Central memory CD8-positive, alpha-beta T cell (primary cell): ENCODE measurements at regions not wholly inside any gene's neighbourhood (a gene's known extent, or its start where the extent isn't known, plus 50 kb on each side); places are given as distances from the start of the nearest gene placed in this dataset.

ENCODE experiments used
- ATAC-seq: fragments of 150-1000 bp; cut with Tn5 transposase; replicated peaks from 2 replicates; pipeline ENCODE4 v1.10.0; 2022; ENCODE audit warnings: mild to moderate bottlenecking, moderate FRiP score, moderate number of reproducible peaks; ENCODE audit not compliant: poor library complexity, severe bottlenecking; ENCODE audit errors: extremely low read depth
- DNase-seq, 2 donors: peaks; one replicate each; pipeline ENCODE4 v3.0.0; 2021; ENCODE audit warnings: low spot score in 2 of 2
- H3K27ac Mint-ChIP-seq: one replicate; pipeline ENCODE4 v1.8.0; 2022; ENCODE audit warnings: low read depth, mild to moderate bottlenecking, moderate library complexity, mixed read lengths
- H3K27me3 Mint-ChIP-seq: one replicate; pipeline ENCODE4 v1.8.0; 2022; ENCODE audit warnings: mixed read lengths
- H3K36me3 Mint-ChIP-seq: one replicate; pipeline ENCODE4 v1.8.0; 2022; ENCODE audit warnings: mild to moderate bottlenecking, moderate library complexity, mixed read lengths; ENCODE audit not compliant: insufficient read depth
- H3K4me1 Mint-ChIP-seq: one replicate; pipeline ENCODE4 v1.8.0; 2022; ENCODE audit warnings: mixed read lengths
- H3K4me3 Mint-ChIP-seq: one replicate; pipeline ENCODE4 v1.8.0; 2022; ENCODE audit warnings: mild to moderate bottlenecking, moderate library complexity, mixed read lengths
- H3K9me3 Mint-ChIP-seq: one replicate; pipeline ENCODE4 v1.8.0; 2022; ENCODE audit warnings: mixed read lengths

DNA sequence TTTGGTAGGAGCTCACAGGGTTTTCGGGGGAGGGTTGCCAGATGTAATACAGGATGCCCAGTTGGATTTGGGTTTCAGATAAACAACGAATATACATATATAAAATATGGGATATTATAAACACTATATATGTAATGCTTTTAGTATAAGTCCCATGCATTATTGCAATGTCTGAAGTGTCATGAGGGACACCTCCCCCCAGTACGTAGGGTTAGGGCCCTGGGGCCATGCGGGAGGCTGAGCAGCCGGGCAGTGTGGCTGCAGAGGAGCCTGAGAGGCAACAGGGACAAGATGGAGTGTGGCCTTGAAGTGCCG lies 148.9 kb downstream of the SMAD6 start:
- H3K27ac Mint-ChIP-seq = no peak overlapping the region
- ATAC-seq (no peak), DNase-seq (no peak)
- peak overlapping the region; percentile 52 for H3K4me3 Mint-ChIP-seq
- peaks cover 44% of the 10 kb centered on the region for H3K27me3 Mint-ChIP-seq
- no peaks in the 10 kb centered on the region for H3K9me3 Mint-ChIP-seq
- H3K4me1 Mint-ChIP-seq = peaks cover 14% of the 10 kb centered on the region
- no peaks in the 10 kb centered on the region for H3K36me3 Mint-ChIP-seq

DNA sequence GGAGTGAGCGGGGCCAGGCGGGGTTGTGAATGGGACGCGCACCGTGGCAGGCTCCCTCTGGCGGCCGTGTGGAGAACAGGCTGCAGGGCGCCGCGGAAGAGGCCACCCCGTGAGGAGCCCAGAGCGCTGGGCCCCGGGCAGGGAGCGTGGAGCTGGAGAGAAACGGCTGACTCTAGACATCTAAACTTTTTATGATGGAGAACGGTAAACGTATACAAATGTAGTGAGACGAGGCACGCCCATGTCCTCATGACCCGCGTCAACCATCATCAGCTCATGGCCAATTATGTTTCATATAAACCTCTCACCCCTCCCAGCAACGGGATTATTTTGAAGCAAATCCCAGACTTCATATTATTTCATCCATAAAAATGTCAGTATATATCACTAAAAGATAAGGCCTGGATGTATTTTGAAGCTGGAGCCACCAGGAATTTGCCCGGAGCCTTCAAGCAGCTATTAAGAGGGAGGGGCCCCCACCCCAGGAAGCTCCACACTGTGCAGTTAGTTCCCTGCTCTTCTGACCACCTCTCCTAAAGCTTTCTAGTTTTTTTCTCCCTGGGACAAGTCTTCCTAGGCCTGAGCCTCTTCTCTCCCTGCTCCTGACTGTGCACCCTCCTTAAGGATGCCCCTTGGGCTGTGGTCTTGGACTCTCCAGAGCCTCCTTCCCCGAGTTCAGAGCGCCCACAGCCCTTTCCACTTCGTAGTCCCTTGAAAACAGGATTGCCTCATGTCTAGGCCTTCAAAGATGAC lies 149.5 kb downstream of the SMAD6 start:
- no peak overlapping the region for H3K27ac Mint-ChIP-seq
- DNase-seq = peak; percentile 48 to 62
- peaks cover 41% of the 10 kb centered on the region for H3K27me3 Mint-ChIP-seq
- peak; percentile 79 for ATAC-seq
- no peaks in the 10 kb centered on the region for H3K36me3 Mint-ChIP-seq
- no peaks in the 10 kb centered on the region for H3K9me3 Mint-ChIP-seq
- peak overlapping the region; percentile 52 for H3K4me3 Mint-ChIP-seq
- H3K4me1 Mint-ChIP-seq = peaks cover 14% of the 10 kb centered on the region

DNA sequence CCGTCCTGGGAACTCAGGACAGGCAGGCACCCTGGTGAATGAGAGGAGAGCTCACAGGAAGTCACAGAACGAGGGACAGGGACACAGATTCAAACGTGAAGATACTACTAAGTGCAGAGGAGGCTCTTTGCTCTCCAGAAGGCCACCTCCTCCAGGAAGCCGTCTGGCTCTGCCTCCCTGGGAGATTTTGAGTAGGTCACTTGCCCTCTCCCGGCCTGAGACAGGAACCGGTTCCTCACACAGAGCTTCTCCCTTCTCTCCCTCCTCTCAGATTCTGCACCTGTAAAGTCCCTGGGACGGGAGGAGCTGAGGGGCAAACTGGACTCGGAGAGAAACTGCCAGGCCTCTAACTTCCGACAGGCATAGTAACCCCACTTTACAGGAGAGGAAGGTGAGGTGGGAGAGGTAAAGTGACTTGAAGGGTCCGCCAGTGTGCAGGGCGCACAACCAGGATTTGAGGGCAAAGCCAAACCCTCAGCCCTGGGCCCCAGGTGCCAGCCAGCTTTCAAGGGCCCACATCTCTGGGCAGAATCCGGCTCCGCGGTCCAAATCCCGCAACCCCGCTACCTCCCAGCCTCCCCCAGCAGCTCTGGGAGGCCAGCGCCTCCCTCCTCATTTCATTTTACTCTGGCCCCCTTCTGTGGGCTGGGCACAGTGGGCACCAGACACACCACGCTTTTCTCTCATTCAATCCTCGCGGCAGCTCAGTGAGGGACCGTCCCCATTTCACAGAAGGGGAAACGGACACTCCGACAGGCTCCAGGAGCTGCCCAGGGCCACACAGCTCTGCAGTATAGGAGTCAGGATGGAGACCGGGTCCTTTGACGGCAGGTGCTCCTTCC lies 150.2 kb downstream of the SMAD6 start:
- Mint-ChIP-seq H3K4me3 (no peak overlapping the region), H3K36me3 (no peaks in the 10 kb centered on the region), H3K27me3 (peaks cover 46% of the 10 kb centered on the region), H3K27ac (no peak overlapping the region), H3K4me1 (peaks cover 14% of the 10 kb centered on the region), H3K9me3 (no peaks in the 10 kb centered on the region)
- ATAC-seq = no peak
- DNase-seq = no peak

DNA sequence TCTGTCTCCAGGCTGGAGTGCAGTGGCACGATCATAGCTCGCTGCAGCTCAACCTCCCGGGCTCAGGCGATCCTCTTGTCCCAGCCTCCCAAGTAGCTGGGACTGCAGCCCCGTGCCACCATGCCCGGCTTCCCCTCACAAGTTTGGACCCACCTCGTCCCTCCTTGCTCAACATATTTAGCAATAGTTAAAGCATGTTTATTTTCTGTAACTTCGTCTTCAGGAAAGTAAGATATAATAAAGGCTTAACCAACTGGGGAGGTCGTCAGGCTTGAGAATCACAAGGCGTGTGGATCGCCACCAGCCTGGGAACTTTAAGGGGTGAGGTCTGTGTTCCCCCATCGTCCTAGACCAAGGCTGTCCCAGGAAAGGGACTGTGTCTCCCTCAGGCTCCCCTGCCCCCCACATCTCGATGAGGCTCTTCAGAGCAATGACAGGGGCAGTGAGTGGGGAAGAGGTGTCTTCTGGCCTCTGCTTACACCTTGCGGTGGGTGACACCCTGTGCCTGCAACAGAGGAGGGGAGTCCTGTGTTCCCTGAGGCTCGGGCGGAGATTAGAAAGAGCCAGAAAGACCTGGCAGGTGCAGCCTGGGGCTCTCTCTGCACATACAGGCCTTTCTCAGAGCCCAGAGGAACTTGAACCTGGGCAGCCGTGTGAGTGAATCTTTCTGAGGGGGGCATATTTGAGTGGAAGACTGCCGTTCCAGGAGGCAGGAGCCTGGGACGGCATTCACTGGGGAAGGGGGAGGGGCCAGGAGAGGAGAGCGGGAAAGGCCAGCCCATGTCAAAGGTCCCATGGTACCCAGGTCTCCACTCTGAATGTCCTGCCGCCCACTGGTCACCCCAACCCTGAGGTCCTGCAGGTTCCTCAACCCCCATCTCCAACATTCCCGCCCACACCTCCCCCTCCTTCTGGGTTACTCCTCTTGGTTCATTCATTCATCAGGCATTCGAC lies 152.3 kb downstream of the SMAD6 start:
- DNase-seq (no peak), ATAC-seq (no peak)
- Mint-ChIP-seq H3K27me3 (peaks cover 53% of the 10 kb centered on the region), H3K27ac (no peak overlapping the region), H3K36me3 (no peaks in the 10 kb centered on the region), H3K4me3 (no peak overlapping the region), H3K4me1 (peaks cover 14% of the 10 kb centered on the region), H3K9me3 (no peaks in the 10 kb centered on the region)

DNA sequence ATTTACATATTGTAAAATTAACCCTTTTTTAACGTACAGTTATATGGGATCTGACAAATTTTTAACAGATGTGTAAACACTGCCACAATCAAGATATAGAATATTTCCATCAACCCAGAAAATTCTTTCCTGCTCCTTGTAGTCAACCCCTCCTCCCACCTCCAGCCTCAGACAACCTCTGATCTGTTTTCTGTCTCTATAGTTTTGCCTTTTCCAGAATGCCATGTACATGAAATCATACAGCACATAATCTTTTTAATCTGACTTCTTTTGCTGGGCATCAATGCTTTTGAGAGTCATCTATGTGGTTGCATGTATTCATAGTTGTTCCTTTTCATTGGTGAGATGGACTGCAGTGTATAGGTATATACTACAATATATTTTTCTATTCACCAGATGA lies 153.0 kb downstream of the SMAD6 start:
- ATAC-seq = no peak

DNA sequence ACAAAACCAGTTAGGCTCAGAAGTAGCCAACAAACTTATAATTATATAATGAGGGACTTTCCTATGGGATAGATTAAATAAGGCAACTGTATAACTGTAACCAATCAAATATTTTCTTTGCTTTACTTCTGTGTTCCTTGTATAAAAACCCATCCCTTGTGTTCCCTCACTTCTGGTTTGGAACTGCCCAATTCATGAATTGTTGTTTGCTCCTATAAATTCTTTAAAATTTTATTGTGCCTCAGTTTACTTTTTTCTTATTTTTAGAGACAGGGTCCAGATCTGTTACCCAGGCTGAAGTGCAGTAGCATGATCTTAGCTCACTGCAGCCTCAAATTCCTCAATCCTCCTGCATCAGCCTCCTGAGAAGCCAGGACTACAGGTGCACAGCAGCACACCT lies 155.7 kb downstream of the SMAD6 start:
- DNase-seq = no peak
- no peak overlapping the region for H3K4me3 Mint-ChIP-seq
- H3K4me1 Mint-ChIP-seq = peaks cover 2% of the 10 kb centered on the region
- no peaks in the 10 kb centered on the region for H3K36me3 Mint-ChIP-seq
- no peak for ATAC-seq
- H3K9me3 Mint-ChIP-seq = no peaks in the 10 kb centered on the region
- no peak overlapping the region for H3K27ac Mint-ChIP-seq
- peaks cover 73% of the 10 kb centered on the region for H3K27me3 Mint-ChIP-seq

More for the DNA sequence above, 153.0 kb downstream of the SMAD6 start:
- H3K4me1 Mint-ChIP-seq = peaks cover 14% of the 10 kb centered on the region
- no peaks in the 10 kb centered on the region for H3K9me3 Mint-ChIP-seq
- H3K27ac Mint-ChIP-seq = no peak overlapping the region
- H3K4me3 Mint-ChIP-seq = no peak overlapping the region
- H3K36me3 Mint-ChIP-seq = no peaks in the 10 kb centered on the region
- no peak for DNase-seq
- H3K27me3 Mint-ChIP-seq = peaks cover 60% of the 10 kb centered on the region

DNA sequence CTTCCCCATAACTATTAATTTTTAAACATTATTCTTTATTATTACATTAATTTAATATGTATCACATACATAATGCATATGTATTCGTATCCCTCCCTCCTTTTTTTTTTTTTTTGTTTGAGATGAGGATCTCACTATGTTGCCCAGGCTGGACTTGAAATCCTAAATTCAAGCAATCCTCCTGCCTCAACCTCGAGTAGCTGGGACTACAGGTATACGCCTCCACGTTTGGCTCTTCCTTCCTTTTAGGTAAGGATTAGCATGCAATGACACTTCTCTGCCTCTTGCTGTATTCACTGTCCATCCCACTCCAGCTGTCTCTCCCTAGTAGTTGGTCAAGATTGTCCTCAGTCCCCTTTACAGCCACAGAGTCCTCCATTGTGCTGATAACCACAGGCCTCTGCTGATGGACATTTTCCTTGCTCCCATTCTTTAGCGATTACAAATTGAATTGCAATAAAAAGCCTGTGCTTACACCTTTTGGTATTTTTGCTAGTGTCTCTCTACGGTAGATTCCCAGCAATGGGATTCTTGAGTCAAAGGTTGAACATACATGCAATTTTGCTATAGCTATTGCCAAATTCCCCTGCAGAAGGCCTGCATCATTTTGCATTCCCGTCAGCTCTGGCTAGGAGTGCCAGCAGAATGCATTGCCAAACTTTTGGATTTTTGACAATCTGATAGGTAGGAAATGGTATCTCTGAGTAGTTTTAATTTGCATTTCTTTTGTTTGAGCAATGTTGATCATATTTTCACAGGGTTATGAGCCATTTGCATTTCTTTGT lies 156.6 kb downstream of the SMAD6 start:
- no peak overlapping the region for H3K27ac Mint-ChIP-seq
- ATAC-seq = no peak

DNA sequence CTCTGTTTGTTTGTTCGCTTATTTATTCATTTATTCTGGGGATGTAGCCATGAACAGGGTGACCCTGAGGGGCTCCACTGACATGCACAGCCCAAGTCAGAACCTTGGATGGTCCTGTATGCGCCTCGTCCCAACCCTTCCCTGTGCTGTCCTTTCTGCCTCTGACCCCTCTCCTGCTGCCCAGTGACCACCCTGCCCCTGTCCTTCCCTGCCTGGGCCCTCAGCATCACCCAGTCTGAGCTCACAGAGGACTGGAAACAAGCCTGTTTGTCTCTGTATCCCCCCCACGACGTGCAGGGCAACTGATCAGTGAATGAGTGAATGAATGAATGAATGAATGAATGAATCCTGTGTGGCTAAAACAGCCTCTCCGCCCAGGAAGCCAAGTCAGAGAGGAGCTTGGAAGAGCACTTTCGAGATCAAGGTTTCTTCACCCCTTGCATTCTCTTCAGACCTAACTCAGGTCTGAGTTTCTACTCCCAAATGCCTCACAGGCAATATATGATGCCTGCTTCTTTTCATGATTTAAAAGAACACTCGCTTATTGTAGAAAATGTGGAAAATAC lies 157.7 kb downstream of the SMAD6 start:
- Mint-ChIP-seq H3K4me1 (peaks cover 5% of the 10 kb centered on the region), H3K36me3 (no peaks in the 10 kb centered on the region), H3K27me3 (peaks cover 78% of the 10 kb centered on the region), H3K4me3 (no peak overlapping the region), H3K9me3 (no peaks in the 10 kb centered on the region), H3K27ac (no peak overlapping the region)
- no peak for ATAC-seq
- DNase-seq = no peak

More for the DNA sequence above, 156.6 kb downstream of the SMAD6 start:
- no peak overlapping the region for H3K4me3 Mint-ChIP-seq
- H3K9me3 Mint-ChIP-seq = no peaks in the 10 kb centered on the region
- H3K36me3 Mint-ChIP-seq = no peaks in the 10 kb centered on the region
- H3K27me3 Mint-ChIP-seq = peaks cover 75% of the 10 kb centered on the region
- H3K4me1 Mint-ChIP-seq = peaks cover 5% of the 10 kb centered on the region
- DNase-seq = no peak

DNA sequence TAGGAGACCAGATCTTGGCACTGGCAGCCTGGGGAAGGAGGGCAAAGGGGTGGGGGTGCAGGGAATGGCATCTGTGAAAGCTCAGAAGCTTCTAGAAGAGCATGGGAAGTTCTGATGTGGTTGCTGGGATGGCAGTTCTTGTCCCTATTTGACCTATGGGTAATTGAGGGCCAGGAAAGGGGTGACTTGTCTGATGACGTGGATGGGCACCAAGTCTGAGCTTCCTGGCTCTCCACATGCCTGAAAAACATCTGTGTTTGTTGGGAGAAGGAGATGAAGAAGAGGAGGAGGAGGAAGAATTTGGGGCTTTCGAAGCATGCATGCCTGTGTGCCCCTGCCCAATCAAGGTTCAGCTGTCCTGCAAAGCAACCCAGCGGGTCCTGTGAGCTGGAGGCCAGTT lies 158.8 kb downstream of the SMAD6 start:
- Mint-ChIP-seq H3K4me3 (no peak overlapping the region), H3K4me1 (peaks cover 5% of the 10 kb centered on the region), H3K27me3 (peaks cover 74% of the 10 kb centered on the region), H3K27ac (no peak overlapping the region), H3K9me3 (no peaks in the 10 kb centered on the region), H3K36me3 (no peaks in the 10 kb centered on the region)
- DNase-seq (no peak), ATAC-seq (no peak)

DNA sequence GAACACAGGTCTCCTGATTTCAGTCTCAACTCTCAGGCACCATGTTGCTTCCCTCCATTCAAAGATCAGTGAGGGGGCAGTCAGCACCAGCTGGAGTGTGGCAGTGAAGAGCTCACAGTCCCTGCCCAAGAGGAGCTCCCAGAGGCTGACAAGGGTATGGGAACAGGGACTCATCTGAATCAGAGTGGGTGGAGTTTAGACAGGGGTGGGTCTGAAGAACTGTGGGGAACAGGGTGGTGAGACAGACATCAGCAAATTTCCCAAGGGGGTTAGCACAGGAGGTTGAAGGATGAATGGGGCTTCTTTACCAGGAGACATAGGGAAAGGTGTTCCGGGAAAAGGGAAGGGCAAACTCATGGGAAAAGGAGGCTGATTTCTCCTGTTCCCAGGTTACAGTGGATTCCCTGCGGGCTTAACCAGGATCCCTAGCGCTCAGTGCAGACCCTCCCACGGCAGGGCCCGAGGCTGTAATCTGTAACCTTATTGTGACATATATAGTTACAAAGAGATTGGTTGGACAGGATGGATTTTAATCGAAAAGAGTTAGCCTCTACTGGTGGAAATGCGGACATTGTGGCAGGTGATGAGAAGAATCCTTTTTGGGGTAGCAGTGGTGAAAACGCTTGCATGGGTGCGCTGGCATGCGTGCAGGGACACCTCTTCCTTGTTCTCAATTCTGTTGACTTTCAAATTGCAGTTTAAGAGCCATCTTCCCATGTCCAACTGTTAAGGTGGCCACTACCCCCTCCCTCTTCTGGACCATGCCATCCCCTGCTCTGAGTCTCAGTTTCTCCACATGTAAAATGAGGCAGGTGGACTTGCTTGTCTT lies 160.3 kb downstream of the SMAD6 start:
- no peaks in the 10 kb centered on the region for H3K9me3 Mint-ChIP-seq
- peaks cover 80% of the 10 kb centered on the region for H3K27me3 Mint-ChIP-seq
- no peak overlapping the region for H3K4me3 Mint-ChIP-seq
- DNase-seq (no peak), ATAC-seq (no peak)
- H3K36me3 Mint-ChIP-seq = no peaks in the 10 kb centered on the region
- peaks cover 5% of the 10 kb centered on the region for H3K4me1 Mint-ChIP-seq
- no peak overlapping the region for H3K27ac Mint-ChIP-seq

DNA sequence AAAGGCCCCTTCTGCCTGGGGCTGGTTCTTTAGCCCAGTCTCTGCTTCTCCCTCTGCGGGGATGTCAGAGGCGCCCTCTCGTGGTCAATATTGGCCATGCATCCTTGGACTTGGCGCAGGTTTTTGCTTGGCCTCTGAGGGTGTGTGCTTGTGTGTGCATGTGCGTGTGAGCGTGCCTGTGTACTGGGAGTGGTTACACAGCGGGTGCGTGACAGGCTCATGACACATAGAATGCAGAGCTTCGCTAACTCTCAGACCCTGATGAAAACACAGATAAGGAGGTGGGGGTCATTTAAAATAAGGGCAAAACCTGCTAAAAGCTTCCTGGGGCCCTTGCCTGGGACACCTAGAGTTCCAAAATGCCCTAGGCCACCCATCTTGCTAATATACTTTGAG lies 160.9 kb downstream of the SMAD6 start:
- peak; percentile 57 to 60 for DNase-seq
- Mint-ChIP-seq H3K9me3 (no peaks in the 10 kb centered on the region), H3K36me3 (no peaks in the 10 kb centered on the region), H3K4me1 (peaks cover 5% of the 10 kb centered on the region), H3K4me3 (no peak overlapping the region), H3K27ac (no peak overlapping the region), H3K27me3 (peaks cover 81% of the 10 kb centered on the region)
- peak; percentile 62 for ATAC-seq
